NCI-H1417 (cell line): ENCODE measurements at regions not wholly inside any gene's neighbourhood (a gene's known extent, or its start where the extent isn't known, plus 50 kb on each side); places are given as distances from the start of the nearest gene placed in this dataset.

ENCODE experiments used
- DNase-seq, 3 experiments: peaks; one replicate each; lab custom pipeline; 2025; lab: John Stamatoyannopoulos, UW

DNA sequence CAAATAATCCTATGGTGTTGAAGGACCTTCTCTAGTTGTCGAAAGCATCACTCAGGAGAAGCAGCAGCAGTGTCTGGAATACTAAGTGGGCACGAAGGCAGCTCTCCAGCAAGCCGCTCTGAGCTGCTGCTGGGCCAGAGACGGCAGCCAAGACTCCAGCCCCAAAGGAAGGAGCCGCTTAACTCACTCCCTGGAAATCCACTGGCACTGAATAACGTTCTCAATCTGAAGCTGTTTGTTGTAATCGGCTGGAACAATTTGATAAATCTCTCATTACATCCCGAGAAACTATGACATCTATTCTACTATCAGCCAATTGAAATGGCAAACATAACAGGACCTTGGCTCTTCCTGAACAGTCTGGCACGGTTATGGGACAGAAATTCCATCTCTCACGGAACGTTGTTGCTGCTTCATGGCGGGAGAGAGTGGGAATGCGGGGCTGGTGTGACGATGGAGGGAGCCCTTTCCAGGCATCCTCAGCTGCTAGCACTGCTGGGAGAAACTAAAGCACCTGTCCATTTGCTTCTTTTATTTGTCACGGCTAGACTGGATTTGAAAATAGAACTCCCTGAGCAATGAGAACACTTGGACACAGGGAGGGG is 331.5 kb upstream of the RNF32 start:
- no peak for DNase-seq

DNA sequence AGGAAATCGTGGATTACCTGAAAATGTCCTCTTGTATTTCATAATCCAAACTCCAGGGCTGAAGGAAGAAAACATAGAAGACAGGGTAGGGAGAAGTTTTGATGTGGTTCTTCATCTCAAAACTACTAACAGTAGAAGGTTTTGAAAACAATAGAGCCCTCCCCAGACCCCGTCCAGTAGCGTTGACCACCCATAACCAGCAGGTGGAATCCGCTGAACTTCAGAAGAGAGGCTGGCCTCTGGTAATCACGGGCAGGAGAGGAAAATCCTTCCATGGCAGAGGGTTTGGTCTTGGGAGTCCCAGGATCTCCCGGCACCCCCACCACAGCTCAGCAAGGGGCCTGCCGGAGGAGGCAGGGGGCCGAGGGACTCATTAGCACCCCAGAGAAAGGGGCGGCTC is 333.4 kb upstream of the RNF32 start:
- no peak for DNase-seq

DNA sequence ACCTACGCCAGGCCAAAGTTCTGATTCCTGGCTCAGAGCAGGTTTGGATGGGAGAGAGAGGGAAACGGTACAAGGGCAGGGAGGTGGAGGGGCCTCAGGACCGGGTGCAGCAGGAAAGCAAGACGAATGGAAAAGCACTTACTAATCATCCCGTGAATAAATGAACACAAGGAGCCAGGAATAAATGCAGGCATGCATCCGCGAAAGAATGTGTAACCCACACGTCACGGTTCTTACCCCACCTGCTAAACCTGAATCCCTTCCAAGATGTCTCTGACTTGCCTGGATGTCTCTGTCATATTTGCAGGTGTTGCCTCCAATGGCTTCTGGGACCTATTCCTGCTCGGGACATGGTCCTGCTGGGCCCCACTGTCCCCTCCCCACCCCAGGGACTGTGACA is 335.2 kb upstream of the RNF32 start:
- DNase-seq = no peak

DNA sequence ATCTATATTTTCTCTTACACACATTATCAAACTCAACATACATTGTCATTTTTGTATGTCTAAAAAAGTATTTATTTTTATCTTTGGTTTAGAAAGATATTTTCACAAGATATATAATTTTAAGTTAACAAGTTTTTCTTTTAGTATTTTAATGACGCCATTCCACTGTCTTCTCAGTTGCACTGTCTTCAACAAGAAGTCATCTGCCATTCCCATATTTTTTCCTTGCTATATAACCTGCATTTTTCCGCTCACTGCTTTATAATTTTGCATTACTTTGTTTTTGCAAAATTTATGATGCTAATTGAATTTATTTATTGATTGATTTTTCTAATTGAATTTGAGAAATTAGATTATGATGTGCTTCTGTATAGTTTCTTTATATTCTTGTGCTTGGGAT is 357.8 kb upstream of the RNF32 start:
- no peak for DNase-seq

DNA sequence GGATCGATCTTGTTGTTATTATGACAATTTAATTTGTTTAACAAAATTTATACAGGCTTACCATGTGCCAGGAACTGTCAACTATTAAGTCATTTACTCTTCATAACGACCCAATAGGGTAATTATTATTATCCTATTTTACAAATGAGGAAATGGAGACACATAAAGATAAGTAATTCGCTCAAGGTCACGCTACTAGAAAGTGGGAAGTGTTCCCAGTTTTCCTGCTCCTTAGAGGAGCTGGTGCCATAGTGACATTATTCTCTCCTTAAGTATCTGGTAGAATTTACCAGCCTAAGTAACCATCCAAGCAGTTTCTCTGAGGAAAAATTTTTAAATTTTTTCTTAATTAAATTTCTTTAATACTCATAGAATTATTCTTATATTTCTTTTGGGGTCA is 360.9 kb upstream of the RNF32 start:
- no peak for DNase-seq

DNA sequence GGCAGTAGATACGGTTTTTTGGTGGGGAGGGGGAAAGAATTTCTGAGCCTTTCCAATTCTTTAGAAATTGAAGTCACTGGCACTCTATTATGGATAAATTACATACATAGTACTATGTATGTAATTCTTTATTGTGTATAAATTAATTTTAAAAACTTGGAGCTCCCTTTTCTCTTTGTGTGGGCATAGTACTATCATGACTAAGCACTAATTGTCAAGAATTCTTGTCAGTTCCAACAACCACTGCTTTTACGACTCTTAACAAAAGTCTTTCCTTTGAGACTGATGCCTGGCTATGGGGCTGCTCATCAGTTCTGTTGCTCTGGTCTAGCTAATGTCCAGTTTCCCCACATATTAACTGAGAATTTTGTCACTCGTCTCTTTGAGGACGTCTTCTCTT is 365.3 kb upstream of the RNF32 start:
- no peak for DNase-seq

DNA sequence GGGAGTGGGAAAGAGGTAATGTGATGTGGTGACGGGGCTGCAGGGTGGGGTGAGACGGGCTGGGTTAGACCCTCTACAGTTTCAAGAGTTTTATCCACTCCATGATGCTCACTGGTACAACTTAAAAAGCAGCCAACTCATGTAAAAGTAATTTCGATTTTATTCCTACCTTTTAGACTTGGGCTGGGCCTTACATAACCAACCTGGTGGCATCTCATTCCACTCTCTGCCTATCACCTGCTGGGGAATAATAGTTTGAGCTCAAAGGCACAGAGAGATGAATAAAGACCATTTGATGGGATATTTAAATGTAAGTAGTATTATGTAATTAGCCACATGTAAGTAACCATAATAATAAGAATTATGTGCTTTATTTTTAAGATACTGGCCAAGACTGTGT is 366.0 kb upstream of the RNF32 start:
- no peak for DNase-seq

DNA sequence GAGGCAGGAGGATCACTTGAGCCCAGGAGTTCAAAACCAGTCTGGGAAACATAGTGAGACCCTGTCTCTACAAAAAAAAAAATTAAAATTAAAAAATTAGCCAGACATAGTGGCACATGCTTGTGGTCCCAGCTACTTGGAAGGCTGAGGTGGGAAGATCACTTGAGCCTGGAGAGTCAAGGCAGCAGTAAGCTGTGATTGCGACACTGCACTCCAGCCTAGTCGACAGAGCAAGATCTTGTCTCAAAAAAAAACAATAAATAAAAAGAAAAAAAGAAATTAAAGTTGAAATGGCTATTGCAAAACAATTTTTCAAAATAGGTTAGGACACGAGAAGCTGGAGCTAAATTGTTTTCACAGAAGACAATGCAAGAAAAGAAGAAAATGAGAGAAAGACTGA is 379.0 kb upstream of the RNF32 start:
- no peak for DNase-seq

DNA sequence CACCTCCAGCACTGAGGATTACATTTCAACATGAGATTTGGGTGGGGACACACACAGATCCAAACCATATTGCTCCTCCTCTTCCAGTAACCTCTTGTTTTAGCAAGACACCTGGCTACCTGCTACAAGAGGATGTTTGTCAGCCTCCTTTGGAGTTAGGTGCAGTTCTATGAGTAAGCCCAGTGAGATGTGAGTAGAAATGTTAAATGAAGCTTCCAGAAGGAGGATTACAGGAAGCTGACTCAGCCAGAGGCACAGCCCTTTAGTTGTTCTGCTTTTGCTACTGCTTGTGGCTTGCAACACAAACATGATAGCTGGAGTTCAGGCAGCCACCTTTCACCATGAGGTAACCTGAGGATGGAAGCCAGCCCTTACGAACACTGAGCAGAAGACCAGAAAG is 382.7 kb upstream of the RNF32 start:
- no peak for DNase-seq

DNA sequence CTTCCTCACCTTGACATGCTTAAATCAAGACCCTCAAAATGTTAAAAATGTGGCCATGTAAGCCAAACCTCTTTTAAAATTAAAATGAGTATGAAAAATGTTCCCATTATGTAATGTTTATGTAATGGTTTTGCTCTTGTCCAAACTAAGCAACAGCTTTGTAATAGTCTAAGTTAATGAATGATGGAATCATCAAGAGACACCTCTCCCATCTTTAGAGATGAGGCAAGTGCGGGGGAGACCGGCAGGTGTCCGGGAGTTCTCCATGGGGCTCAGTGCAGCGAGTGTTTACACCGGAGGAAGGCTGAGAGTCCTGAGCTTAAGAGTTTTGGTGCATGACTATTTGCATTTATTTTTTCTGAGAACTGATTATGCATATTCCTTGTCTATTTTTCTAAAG is 384.9 kb upstream of the RNF32 start:
- no peak for DNase-seq

DNA sequence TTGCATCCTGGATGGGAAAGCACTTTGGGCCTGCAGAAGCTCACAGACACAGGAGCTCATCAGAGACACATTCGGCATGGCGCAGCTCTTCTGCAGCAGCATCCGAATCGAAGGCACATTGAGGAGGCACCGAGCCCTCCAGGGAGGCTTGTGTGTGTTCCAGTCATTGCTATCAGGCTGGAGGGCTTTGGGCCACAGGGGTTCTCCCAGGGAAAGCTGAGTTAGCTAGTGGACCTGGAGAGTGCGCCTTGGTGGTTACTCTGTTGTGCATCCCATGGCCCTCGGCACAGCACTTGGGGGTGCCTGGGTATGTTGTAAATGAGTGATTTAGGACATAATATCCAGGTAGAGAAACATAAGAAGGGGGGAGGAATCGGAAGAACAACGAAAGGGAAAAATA is 388.7 kb upstream of the RNF32 start:
- DNase-seq = no peak

DNA sequence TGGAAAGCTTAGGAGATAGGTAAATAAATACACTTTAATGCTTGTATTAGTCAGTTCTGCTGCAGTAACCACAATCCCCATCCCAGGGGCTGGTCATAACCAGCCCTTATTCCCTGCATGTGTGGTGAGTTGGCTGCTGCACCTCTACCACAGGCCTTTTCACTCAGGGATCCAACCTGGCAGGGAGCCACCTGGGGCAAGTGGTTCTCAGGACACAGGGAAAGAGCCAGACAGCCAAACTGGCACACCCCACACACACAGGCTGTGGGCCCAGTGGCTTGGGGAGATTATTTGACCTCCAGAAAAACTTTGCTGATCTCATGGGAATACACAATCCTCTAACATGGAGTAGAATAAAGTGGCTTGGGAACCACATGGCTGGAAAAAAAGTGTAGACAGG is 400.0 kb upstream of the RNF32 start:
- DNase-seq = no peak

DNA sequence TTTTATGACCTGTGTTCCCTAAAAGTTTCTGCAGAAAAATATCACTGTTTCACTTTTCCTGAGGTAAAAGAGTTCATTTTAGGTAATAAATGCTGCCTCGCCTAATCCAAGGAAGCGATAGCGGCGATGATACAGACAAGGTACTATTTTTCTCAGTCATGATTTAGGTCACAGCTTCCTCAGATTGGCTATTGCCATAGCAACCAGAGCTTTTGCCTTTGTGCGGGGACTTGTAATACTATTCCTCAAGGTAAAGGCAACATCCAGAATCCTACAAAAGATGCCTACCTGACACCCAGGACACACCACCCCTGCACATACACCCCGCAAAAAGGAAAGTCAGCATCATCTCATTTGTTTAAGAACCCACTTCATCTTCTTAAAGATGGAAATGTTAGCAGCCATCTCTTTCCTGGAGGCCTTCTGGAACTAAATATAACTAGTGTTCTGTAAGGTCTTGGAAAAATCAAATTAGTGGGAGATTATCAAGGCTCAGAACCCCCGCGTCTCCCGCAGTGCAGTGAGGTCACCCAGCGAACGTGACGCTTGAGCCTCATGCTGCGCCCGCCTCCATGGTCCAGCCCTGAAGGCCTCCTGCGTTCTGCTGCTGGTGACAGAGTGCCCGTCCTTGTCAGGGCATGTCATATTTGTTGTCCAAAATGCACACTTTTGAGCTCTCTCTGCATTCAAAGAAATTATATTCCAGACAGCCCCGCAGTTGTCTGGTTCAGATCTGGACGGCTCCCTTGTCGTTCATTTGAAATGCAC is 402.0 kb upstream of the RNF32 start:
- DNase-seq = no peak

DNA sequence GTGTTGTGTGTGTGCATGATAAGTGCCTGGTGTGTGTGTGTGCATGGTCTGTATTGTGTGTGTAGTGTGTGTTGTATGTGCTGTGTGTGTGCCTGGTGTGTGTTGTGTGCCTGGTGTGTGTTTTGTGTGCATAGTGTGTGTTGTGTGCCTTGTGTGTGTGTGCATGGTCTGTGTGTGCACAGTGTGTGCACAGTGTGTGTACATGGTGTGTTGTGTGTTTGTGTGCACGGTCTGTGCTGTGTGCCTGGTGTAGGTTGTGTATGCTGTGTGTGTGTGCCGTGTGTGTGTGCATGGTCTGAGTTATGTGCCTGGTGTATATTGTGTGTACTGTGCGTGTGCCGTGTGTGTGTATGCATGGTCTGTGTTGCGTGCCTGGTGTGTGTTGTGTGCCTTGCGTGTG is 403.0 kb upstream of the RNF32 start:
- no peak for DNase-seq

DNA sequence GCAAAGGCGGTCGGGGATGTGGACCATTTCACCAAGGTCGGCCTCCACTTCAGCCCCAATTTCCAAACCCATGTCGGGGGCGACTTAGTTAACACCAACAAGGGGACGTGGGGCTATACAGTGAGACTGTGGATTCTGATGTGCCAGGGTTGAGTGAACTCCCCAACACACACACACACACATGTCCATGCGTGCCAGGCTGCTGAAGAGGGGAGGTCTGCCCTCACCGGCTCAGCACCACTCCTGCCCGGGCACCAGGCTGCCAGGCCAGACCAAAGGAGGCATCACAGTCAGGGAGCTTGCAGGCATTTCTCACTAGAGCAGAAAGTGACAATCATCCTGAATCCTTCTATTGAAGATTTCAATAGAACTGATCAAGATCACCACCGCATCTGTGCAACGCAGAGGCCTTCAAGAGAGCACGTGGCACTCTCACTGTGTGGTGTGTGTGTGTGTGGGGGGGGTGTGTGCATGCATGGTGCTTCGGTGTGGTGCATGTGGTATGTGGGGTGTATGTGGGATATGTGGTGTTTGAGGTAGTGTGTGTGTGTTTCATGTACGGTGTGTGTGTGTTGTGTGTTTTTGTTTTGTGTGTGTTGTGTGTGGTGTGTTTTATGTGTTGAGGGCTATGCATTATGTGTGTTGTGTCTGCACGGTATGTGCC is 403.5 kb upstream of the RNF32 start:
- DNase-seq = no peak

DNA sequence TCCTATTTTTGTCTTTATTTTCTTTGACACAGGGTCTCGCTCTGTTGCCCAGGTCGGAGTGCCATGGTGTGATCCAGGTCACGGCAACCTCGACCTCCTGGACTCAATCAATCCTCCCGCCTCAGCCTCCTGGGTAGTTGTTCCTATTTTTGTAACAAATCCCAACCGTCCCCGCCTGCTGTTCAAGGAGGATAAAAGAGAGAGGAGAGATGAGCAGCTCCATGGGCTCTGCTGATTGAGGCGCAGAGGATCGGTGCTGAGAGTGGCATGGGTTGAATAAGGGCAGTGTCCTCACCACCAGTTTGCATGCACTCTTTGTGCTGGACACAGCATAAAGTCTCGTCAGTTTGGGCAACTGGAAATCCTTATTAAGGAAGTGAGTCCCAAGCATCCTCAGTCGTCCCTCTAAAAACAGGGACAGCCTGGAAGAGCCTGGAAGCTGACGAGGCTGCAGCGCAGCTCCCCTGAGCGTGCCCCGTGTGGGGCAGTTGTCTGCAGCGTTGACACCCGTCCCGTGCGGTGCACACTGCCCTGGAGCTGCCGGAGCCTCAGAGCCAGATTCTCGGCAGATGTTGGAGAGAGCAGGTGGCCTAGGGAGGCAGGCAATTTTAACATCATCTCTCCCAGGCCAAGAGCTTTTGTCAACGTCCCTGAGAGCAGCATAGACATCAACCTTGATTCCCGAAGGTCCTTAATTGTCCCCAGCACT is 404.2 kb upstream of the RNF32 start:
- DNase-seq = peak in 1 of 3 experiments; percentile 24

DNA sequence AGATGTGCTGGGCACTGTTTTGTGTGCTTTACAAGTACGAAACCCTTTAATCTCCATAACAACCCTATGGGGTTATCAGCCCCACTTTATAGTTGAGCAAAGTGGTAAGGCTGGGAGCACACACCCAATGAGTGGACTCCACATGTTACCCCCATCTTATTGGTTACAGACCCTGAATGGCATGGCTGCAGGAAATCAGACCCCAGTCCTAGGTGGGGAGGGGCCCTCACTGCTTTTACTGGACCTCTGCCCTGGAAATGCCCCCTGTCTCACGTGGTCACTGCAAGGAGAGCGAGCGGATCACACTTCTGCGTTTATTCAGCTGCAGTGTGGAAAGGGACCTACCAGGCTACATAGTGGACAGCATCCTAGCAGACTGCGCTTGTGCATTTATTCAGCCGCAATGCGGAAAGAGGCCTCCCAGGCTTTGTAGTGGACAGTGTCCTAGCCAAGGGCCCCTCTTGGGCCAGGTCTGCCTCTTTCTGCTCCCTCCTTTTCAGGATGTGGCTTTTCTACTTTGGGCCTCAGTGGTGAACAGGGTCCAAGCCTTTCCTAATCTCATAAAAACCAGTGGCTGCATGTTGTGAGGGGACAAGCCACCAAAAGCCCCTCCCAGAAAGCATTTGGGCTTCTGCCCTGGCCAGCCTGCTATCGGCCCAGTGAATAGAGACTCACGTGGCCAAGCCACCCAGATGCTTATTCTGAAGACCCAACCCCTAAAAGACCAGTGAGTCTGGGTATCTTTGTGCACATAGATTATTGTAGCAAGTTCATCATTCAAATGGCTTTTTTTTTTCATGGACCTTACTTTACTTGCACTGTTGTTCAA is 405.7 kb upstream of the RNF32 start:
- no peak for DNase-seq

DNA sequence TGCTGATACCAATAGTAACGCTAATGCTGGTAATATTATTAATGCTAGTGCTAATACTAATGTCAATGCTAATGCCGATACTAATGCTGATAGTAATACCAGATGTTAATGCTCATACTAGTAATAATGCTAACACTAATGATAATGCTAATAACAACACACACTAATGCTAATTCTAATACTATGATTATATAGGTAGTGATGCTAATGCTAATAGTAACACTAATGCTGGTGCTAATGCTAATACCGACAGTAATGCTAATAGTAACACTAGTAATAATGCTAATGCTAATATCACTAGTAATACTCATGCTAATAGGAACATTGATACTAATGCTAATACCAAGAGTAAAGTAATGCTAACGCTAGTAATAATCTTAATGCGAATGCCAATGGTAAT is 406.4 kb upstream of the RNF32 start:
- no peak for DNase-seq

DNA sequence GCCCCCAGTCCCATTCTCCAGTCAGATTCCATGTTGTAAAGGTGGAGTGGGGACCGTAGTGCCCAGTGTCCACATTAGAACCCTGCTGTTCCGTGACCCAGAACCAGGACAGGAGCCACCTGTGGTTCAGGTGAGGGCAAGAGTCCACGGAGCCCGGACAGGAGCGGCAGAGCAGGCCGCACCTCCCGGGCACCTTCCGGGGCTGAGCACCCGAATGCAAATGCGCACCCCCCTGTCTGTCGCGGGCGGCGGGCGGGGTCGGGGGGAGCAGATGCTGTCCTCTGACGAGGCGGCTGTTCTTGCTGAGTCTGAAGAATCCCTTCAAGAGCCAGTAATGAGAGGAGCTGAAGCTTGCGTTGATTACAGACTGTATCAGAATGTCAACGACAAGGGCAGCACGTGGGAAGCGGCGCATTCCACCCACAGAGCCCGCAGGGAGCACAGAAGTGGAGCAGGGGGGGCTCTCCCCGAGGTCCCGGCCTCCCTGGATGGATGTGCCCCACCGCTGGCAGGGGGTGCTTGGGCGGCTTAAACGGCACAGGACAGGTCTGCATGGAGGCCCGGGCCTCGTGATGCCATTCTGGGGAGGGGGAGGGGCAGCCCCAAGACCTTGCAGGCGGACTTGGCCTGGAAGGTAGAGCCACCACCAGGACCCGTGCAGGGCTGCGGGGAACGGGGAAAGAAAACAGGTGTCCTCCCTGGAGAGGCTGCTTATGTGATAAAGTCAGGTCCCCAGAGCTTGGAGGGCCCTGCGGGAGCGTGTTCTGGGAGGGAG is 407.5 kb upstream of the RNF32 start:
- DNase-seq = no peak

DNA sequence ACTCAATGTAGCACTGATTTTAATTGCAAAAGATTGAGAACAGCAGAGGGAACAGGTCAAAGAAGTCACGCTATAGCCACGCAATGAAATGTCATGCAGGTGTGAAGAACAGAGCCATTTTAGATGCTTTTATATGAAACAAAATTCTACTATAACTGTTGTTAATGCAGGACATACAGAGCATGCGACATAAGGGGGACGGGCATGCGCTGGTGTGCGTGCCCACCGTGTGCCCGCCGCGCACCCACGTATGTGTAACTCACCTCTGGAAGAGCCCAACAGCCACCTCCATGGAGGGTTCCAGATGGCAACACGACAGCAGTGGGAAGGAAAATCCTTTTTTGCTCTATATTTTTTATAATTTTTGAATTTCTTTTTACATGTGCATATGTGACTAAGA is 410.0 kb upstream of the RNF32 start:
- no peak for DNase-seq

DNA sequence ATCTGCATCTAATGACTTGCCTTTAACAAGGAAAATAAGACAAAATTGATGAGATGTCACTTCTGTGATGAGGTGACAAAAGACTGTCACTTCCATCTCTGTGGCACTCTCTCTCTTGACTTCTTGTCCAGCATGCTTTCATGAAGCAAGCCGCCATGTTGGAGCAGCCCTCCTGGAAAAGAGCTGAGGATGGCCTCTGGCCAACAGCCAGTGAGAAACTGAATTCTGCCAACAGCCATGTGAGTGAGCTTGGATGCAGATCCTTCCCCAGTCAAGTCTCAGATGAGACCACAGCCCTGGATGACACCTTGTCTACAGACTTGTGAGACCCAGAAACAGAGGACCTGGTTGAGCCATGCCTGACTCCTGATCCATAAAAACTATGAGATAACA is 412.6 kb upstream of the SHH start:
- DNase-seq = no peak
